Left ventricle myocardium inferior (tissue), 1 donor: ENCODE measurements at regions not wholly inside any gene's neighbourhood (a gene's known extent, or its start where the extent isn't known, plus 50 kb on each side); places are given as distances from the start of the nearest gene placed in this dataset.

ENCODE experiments used
- DNase-seq: peaks from one replicate; pipeline ENCODE4 v3.0.0-alpha.2; 2020
- H3K27ac ChIP-seq: fragments of 200-600 bp; replicated peaks from 2 replicates; pipeline ENCODE4 v1.8.0; 2021
- H3K27me3 ChIP-seq: fragments of 200-600 bp; 2 replicates; pipeline ENCODE4 v1.8.0; 2021; ENCODE audit warnings: low read depth
- H3K36me3 ChIP-seq: fragments of 200-600 bp; 2 replicates; pipeline ENCODE4 v1.8.0; 2021
- H3K4me1 ChIP-seq: fragments of 200-600 bp; 2 replicates; pipeline ENCODE4 v1.8.0; 2021
- H3K4me3 ChIP-seq: fragments of 200-600 bp; 2 replicates; pipeline ENCODE4 v1.8.0; 2021; ENCODE audit warnings: mild to moderate bottlenecking, moderate library complexity
- H3K9me3 ChIP-seq: fragments of 200-600 bp; replicated peaks from 2 replicates; pipeline ENCODE4 v1.8.0; 2021
- CTCF ChIP-seq: fragments of 200-600 bp; IDR thresholded peaks from 2 replicates; pipeline ENCODE4 v1.8.0; 2021; ENCODE audit warnings: antibody characterized with exemption, mild to moderate bottlenecking, borderline replicate concordance
- intact Hi-C: fragments of 100-400 bp; cut with micrococcal nuclease; formaldehyde crosslinking; loops from one replicate; pipeline ENCODE4 v1.11.0; 2022
- donor health status: DM: no; HTN: yes; CAD: no; lungs with severe emphysema.

- TF ChIP-seq CTCF, result no peak
- intact Hi-C loops, result no loop called here
These were observed 493.7 kb downstream of the ENC1 start for GRCh38 chr5:74146796-74147195.

GRCh38 chr5:74145951-74146350 is 494.6 kb downstream of the ENC1 start:
- no peak overlapping the region for H3K27ac ChIP-seq
- no peak overlapping the region for H3K4me3 ChIP-seq
- no peaks in the 10 kb centered on the region for H3K27me3 ChIP-seq
- no peaks in the 10 kb centered on the region for H3K9me3 ChIP-seq
- no peak for TF ChIP-seq CTCF
- peaks cover 6% of the 10 kb centered on the region for H3K4me1 ChIP-seq
- H3K36me3 ChIP-seq, result no peaks in the 10 kb centered on the region
- no peak for DNase-seq
- intact Hi-C loops, result no loop called here

More at GRCh38 chr5:74146796-74147195, 493.7 kb downstream of the ENC1 start:
- no peak overlapping the region for H3K27ac ChIP-seq
- H3K27me3 ChIP-seq, result no peaks in the 10 kb centered on the region
- no peak overlapping the region for H3K4me3 ChIP-seq
- no peaks in the 10 kb centered on the region for H3K36me3 ChIP-seq
- DNase-seq, result no peak
- peaks cover 6% of the 10 kb centered on the region for H3K4me1 ChIP-seq
- H3K9me3 ChIP-seq, result no peaks in the 10 kb centered on the region

- no peak overlapping the region for H3K27ac ChIP-seq
- H3K36me3 ChIP-seq, result no peaks in the 10 kb centered on the region
- intact Hi-C loops, result no loop called here
- no peaks in the 10 kb centered on the region for H3K27me3 ChIP-seq
- no peaks in the 10 kb centered on the region for H3K9me3 ChIP-seq
- TF ChIP-seq CTCF, result no peak
- peaks cover 6% of the 10 kb centered on the region for H3K4me1 ChIP-seq
- no peak for DNase-seq
- H3K4me3 ChIP-seq, result no peak overlapping the region
These were observed 496.7 kb downstream of the ENC1 start for GRCh38 chr5:74143721-74144330.

GRCh38 chr5:74143151-74143550 is 497.4 kb downstream of the ENC1 start:
- Histone ChIP-seq H3K27me3 (no peaks in the 10 kb centered on the region), H3K4me1 (peaks cover 1% of the 10 kb centered on the region), H3K36me3 (no peaks in the 10 kb centered on the region), H3K27ac (no peak overlapping the region), H3K9me3 (no peaks in the 10 kb centered on the region), H3K4me3 (no peak overlapping the region)
- intact Hi-C loops, result no loop called here
- DNase-seq, result no peak
- no peak for TF ChIP-seq CTCF

GRCh38 chr5:74141053-74141452 is 499.5 kb downstream of the ENC1 start:
- H3K4me3 ChIP-seq, result no peak overlapping the region
- no peaks in the 10 kb centered on the region for H3K27me3 ChIP-seq
- no peak overlapping the region for H3K27ac ChIP-seq
- no peak for TF ChIP-seq CTCF
- H3K36me3 ChIP-seq, result no peaks in the 10 kb centered on the region
- no peaks in the 10 kb centered on the region for H3K4me1 ChIP-seq
- intact Hi-C loops, result no loop called here
- no peak for DNase-seq
- H3K9me3 ChIP-seq, result no peaks in the 10 kb centered on the region
